Fibroblast of lung (primary cell): ENCODE measurements at regions not wholly inside any gene's neighbourhood (a gene's known extent, or its start where the extent isn't known, plus 50 kb on each side); places are given as distances from the start of the nearest gene placed in this dataset.

ENCODE experiments used
- DNase-seq, 2 donors: peaks; one replicate each; pipeline versions ENCODE4 v3.0.0 to v3.0.0-alpha.2; 2010; ENCODE audit warnings: low read depth in 2 of 2
- H2AFZ ChIP-seq: 2 replicates; pipeline ENCODE4 v1.5.1; 2012; ENCODE audit warnings: low read length, control low read depth, inconsistent platforms
- H3K27ac ChIP-seq: 2 replicates; pipeline ENCODE4 v1.5.1; 2011; ENCODE audit warnings: low read length, control low read depth; ENCODE audit not compliant: insufficient read depth
- H3K27me3 ChIP-seq: 2 replicates; pipeline ENCODE4 v1.5.1; 2011; ENCODE audit warnings: mild to moderate bottlenecking, low read length; ENCODE audit not compliant: control insufficient read depth, insufficient read depth
- H3K36me3 ChIP-seq: 2 replicates; pipeline ENCODE4 v1.5.1; 2011; ENCODE audit warnings: low read length; ENCODE audit not compliant: control insufficient read depth, insufficient read depth
- H3K4me1 ChIP-seq: 2 replicates; pipeline ENCODE4 v1.5.1; 2011; ENCODE audit warnings: low read length; ENCODE audit not compliant: control insufficient read depth, insufficient read depth; ENCODE audit errors: extremely low read depth
- H3K4me2 ChIP-seq: 2 replicates; pipeline ENCODE4 v1.5.1; 2011; ENCODE audit warnings: low read length, control low read depth; ENCODE audit not compliant: insufficient read depth; ENCODE audit errors: extremely low read depth
- H3K4me3 ChIP-seq, 4 experiments: fragments of 200-600 bp in 1 of 4; sonication (generic) in 1 of 4; replicated peaks in 1 of 4; 2 replicates each; pipeline ENCODE4 v1.5.1; 2011 to 2016; ENCODE audit warnings: low read length in 4 of 4, low read depth in 3 of 4, mild to moderate bottlenecking in 3 of 4, control low read depth in 2 of 4, inconsistent platforms in 1 of 4, mixed read lengths in 1 of 4; ENCODE audit not compliant: insufficient read depth in 1 of 4; ENCODE audit errors: control extremely low read depth in 1 of 4
- H3K79me2 ChIP-seq: 2 replicates; pipeline ENCODE4 v1.5.1; 2012; ENCODE audit warnings: mild to moderate bottlenecking, low read length, inconsistent platforms; ENCODE audit not compliant: control insufficient read depth, insufficient read depth
- H3K9ac ChIP-seq: 2 replicates; pipeline ENCODE4 v1.5.1; 2011; ENCODE audit warnings: mild to moderate bottlenecking, low read length, control low read depth; ENCODE audit not compliant: insufficient read depth
- H3K9me3 ChIP-seq: 2 replicates; pipeline ENCODE4 v1.5.1; 2012; ENCODE audit warnings: low read depth, low read length; ENCODE audit not compliant: control insufficient read depth, insufficient read depth
- H4K20me1 ChIP-seq: 2 replicates; pipeline ENCODE4 v1.5.1; 2011; ENCODE audit warnings: low read length; ENCODE audit not compliant: control insufficient read depth, insufficient read depth; ENCODE audit errors: extremely low read depth
- CTCF ChIP-seq, 2 donors: IDR thresholded peaks in 1 of 2; conservative IDR thresholded peaks in 1 of 2; 1 replicate in 1 of 2; 2 replicates in 1 of 2; pipeline ENCODE4 v1.5.1; 2011 to 2012; ENCODE audit warnings: low read length in 2 of 2, control low read depth in 1 of 2, inconsistent platforms in 1 of 2, low read depth in 1 of 2, mild to moderate bottlenecking in 1 of 2
- EZH2 ChIP-seq: IDR thresholded peaks from 2 replicates; pipeline ENCODE4 v1.5.1; 2012; ENCODE audit warnings: low read length, control low read depth, mild to moderate bottlenecking; ENCODE audit errors: missing control alignments

GRCh38 chr13:73625562-73626339 lies 508.5 kb downstream of the KLF12 start:
- no peaks in the 10 kb centered on the region for H3K27me3 ChIP-seq
- no peaks in the 10 kb centered on the region for H3K79me2 ChIP-seq
- no peak overlapping the region for H3K9ac ChIP-seq
- H3K4me1 ChIP-seq, result no peaks in the 10 kb centered on the region
- H3K36me3 ChIP-seq, result no peaks in the 10 kb centered on the region
- H3K9me3 ChIP-seq, result no peaks in the 10 kb centered on the region
- no peak for TF ChIP-seq CTCF (conservative IDR thresholded peaks at IDR 0.05 in 1 of 2, IDR thresholded peaks at IDR 0.05 in 1 of 2; ENCODE audit: low read depth in 1 of 2, low read length in 2 of 2)
- TF ChIP-seq EZH2, result no peak
- H3K27ac ChIP-seq, result no peak overlapping the region
- no peak overlapping the region for H3K4me2 ChIP-seq
- H3K4me3 ChIP-seq, result no peak overlapping the region
- H4K20me1 ChIP-seq, result no peaks in the 10 kb centered on the region
- H2AFZ ChIP-seq, result no peak overlapping the region
- DNase-seq, result no peak

GRCh38 chr13:73623281-73623680 lies 510.9 kb downstream of the KLF12 start:
- no peaks in the 10 kb centered on the region for H3K79me2 ChIP-seq
- H3K4me2 ChIP-seq, result no peak overlapping the region
- H3K9me3 ChIP-seq, result no peaks in the 10 kb centered on the region
- DNase-seq, result no peak
- no peak overlapping the region for H3K4me3 ChIP-seq
- H3K27ac ChIP-seq, result no peak overlapping the region
- no peak overlapping the region for H2AFZ ChIP-seq
- H4K20me1 ChIP-seq, result no peaks in the 10 kb centered on the region
- no peaks in the 10 kb centered on the region for H3K36me3 ChIP-seq
- H3K9ac ChIP-seq, result no peak overlapping the region
- TF ChIP-seq CTCF (conservative IDR thresholded peaks at IDR 0.05 in 1 of 2, IDR thresholded peaks at IDR 0.05 in 1 of 2; ENCODE audit: low read depth in 1 of 2, low read length in 2 of 2) (no peak), EZH2 (no peak)
- no peaks in the 10 kb centered on the region for H3K4me1 ChIP-seq
- no peaks in the 10 kb centered on the region for H3K27me3 ChIP-seq

- H4K20me1 ChIP-seq, result no peaks in the 10 kb centered on the region
- H3K4me2 ChIP-seq, result no peak overlapping the region
- no peaks in the 10 kb centered on the region for H3K79me2 ChIP-seq
- H3K27me3 ChIP-seq, result no peaks in the 10 kb centered on the region
- no peaks in the 10 kb centered on the region for H3K9me3 ChIP-seq
- no peak for DNase-seq
- no peak overlapping the region for H3K9ac ChIP-seq
- H3K36me3 ChIP-seq, result no peaks in the 10 kb centered on the region
- no peak overlapping the region for H2AFZ ChIP-seq
- no peak overlapping the region for H3K4me3 ChIP-seq
- H3K4me1 ChIP-seq, result no peaks in the 10 kb centered on the region
- TF ChIP-seq CTCF (conservative IDR thresholded peaks at IDR 0.05 in 1 of 2, IDR thresholded peaks at IDR 0.05 in 1 of 2; ENCODE audit: low read depth in 1 of 2, low read length in 2 of 2) (no peak), EZH2 (no peak)
- no peak overlapping the region for H3K27ac ChIP-seq
Measured at GRCh38 chr13:73622381-73622780, 511.8 kb downstream of the KLF12 start.
